Stomach (tissue), 8 donors: ENCODE measurements at regions not wholly inside any gene's neighbourhood (a gene's known extent, or its start where the extent isn't known, plus 50 kb on each side); places are given as distances from the start of the nearest gene placed in this dataset.

Source experiments
- DNase-seq, 2 donors: peaks; one replicate each; pipeline versions ENCODE4 v3.0.0 to v3.0.0-alpha.2; 2013 to 2019
- H3K27ac ChIP-seq, 5 donors: fragments of 200-600 bp in 4 of 5; sonication (generic) in 4 of 5; one replicate each; pipeline ENCODE4 v1.5.1; 2013 to 2019; ENCODE audit warnings: mild to moderate bottlenecking in 1 of 5, moderate library complexity in 1 of 5
- H3K27me3 ChIP-seq, 3 donors: fragments of 200-600 bp; sonication (generic); one replicate each; pipeline ENCODE4 v1.5.1; 2017 to 2019; ENCODE audit warnings: mixed run types in 1 of 3
- H3K36me3 ChIP-seq, 4 donors: fragments of 200-600 bp; sonication (generic); 1 replicate in 3 of 4; 2 replicates in 1 of 4; pipeline ENCODE4 v1.5.1; 2016 to 2019
- H3K4me1 ChIP-seq, 4 donors: fragments of 200-600 bp; sonication (generic); one replicate each; pipeline ENCODE4 v1.5.1; 2016 to 2019
- H3K4me3 ChIP-seq, 4 donors: fragments of 200-600 bp; sonication (generic) in 3 of 4; one replicate each; pipeline ENCODE4 v1.5.1; 2016 to 2019; ENCODE audit warnings: mild to moderate bottlenecking in 1 of 4
- H3K9me3 ChIP-seq, 4 donors: fragments of 200-600 bp; sonication (generic); one replicate each; pipeline ENCODE4 v1.5.1; 2016 to 2019
- EP300 ChIP-seq: sonication (generic); formaldehyde crosslinking; IDR thresholded peaks from one replicate; pipeline ENCODE4 v1.6.1; 2017; ENCODE audit warnings: antibody characterized with exemption
- POLR2A ChIP-seq, 4 donors: fragments of 450-650 bp; IDR thresholded peaks; one replicate each; pipeline ENCODE4 v1.6.1; 2016; ENCODE audit warnings: antibody characterized with exemption in 4 of 4, control low read depth in 2 of 4, mild to moderate bottlenecking in 1 of 4, moderate library complexity in 1 of 4
- POLR2AphosphoS5 ChIP-seq, 3 donors: sonication (generic); formaldehyde crosslinking; IDR thresholded peaks; one replicate each; pipeline ENCODE4 v1.6.1; 2016; ENCODE audit warnings: antibody characterized with exemption in 3 of 3
- WGBS, 5 donors: extraction: QIAGEN DNeasy Blood & Tissue Kit in 3 of 5; methylation state at CpG; one replicate each; pipeline versions ENCODE4 v1.1.5 to v1.1.7; 2013 to 2018; 5-methylcytosine and 5-hydroxymethylcytosine counted together
- intact Hi-C: fragments of 100-400 bp; cut with DNase I; formaldehyde crosslinking; loops from one replicate; pipeline ENCODE4 v1.15.1; 2023; ENCODE audit warnings: low total_unique reads
- TF ChIP-seq, protein P1 (sequence below), 7 experiments: fragments of 450-650 bp in 4 of 7; fragments of 200-600 bp in 3 of 7; sonication (generic) in 3 of 7; IDR thresholded peaks; one replicate each; pipeline ENCODE4 v1.5.1; 2016 to 2019; ENCODE audit warnings: antibody characterized with exemption in 7 of 7, control low read depth in 2 of 7, mild to moderate bottlenecking in 1 of 7
- donor health status: healthy with polysubstance abuse.
- donor health status: Bipolar disorder and iron deficiency.
- donor health status: healthy.

DNA sequence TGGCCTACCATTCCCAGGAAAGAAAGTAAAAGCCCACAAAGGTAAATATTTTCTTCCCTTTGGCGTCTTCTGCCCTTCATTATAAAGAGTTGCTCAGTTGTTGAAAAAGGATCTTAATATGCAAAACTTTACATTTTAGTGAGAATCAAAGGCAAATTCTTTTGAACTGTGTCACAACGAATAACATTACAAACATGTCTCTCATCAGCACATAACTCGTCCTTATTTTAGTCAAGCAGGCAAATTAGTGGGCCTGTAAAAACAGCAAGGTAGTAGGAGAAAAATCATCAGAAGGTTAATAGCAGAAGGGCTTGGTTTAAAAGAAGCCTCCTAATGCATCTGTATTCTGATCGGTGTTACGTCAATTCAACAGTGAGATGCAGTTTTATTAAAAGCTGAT lies 647.3 kb upstream of the DIPK2B start:
- DNase-seq, result no peak
- intact Hi-C loops, result no loop called here
- no peaks in the 10 kb centered on the region for H3K9me3 ChIP-seq
- H3K4me3 ChIP-seq, result no peak overlapping the region
- H3K4me1 ChIP-seq, result peaks cover 0 to 12% (median 5%) of the 10 kb centered on the region in 4 donors
- TF ChIP-seq POLR2A (IDR thresholded peaks at IDR 0.05) (no peak), POLR2AphosphoS5 (IDR thresholded peaks at IDR 0.05) (no peak), EP300 (no peak)
- TF ChIP-seq, protein P1, sequence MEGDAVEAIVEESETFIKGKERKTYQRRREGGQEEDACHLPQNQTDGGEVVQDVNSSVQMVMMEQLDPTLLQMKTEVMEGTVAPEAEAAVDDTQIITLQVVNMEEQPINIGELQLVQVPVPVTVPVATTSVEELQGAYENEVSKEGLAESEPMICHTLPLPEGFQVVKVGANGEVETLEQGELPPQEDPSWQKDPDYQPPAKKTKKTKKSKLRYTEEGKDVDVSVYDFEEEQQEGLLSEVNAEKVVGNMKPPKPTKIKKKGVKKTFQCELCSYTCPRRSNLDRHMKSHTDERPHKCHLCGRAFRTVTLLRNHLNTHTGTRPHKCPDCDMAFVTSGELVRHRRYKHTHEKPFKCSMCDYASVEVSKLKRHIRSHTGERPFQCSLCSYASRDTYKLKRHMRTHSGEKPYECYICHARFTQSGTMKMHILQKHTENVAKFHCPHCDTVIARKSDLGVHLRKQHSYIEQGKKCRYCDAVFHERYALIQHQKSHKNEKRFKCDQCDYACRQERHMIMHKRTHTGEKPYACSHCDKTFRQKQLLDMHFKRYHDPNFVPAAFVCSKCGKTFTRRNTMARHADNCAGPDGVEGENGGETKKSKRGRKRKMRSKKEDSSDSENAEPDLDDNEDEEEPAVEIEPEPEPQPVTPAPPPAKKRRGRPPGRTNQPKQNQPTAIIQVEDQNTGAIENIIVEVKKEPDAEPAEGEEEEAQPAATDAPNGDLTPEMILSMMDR (IDR thresholded peaks at IDR 0.05), result no peak
- WGBS, 5 donors, result 78 to 93% (median 89%) methylated on average over 5 of the region's 5 CpGs
- H3K36me3 ChIP-seq, result no peaks in the 10 kb centered on the region
- peaks cover 0 to 19% (median 16%) of the 10 kb centered on the region in 3 donors for H3K27me3 ChIP-seq
- H3K27ac ChIP-seq, result no peak overlapping the region

GRCh38 chrX:45846328-45846727 lies 645.7 kb upstream of the DIPK2B start:
- no peak for DNase-seq
- Histone ChIP-seq H3K36me3 (no peaks in the 10 kb centered on the region), H3K4me1 (peaks cover 0 to 12% (median 5%) of the 10 kb centered on the region in 4 donors), H3K4me3 (no peak overlapping the region), H3K27ac (no peak overlapping the region), H3K9me3 (no peaks in the 10 kb centered on the region), H3K27me3 (peaks cover 0 to 13% (median 11%) of the 10 kb centered on the region in 3 donors)
- no peak for TF ChIP-seq EP300
- WGBS, 5 donors, result 91 to 98% (median 95%) methylated on average over 5 of the region's 5 CpGs
- intact Hi-C loops, result no loop called here

DNA sequence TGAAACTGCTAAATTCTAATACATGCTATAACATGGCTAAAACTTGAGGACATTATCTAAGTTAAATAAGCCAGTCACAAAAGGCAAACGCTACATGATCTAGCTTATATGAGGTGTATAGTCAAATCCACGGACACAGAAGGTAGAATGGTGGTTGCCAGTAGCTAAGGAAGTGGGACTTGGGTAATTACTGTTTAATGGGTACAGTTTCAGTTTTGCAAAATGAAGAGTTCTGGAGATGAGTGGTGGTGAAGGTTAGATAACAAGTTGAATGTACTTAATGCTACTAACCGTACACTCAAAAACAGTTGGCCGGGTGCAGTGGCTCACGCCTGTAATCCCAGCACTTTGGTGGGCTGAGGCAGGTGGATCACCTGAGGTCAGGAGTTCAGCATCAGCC lies 644.5 kb upstream of the DIPK2B start:
- intact Hi-C loops, result no loop called here
- H3K4me1 ChIP-seq, result peaks cover 0 to 8% (median under 1%) of the 10 kb centered on the region in 4 donors
- no peak overlapping the region for H3K4me3 ChIP-seq
- no peak overlapping the region for H3K27ac ChIP-seq
- H3K9me3 ChIP-seq, result no peaks in the 10 kb centered on the region
- WGBS, 5 donors, result 79 to 94% (median 85%) methylated on average over 5 of the region's 5 CpGs
- no peaks in the 10 kb centered on the region for H3K36me3 ChIP-seq
- peaks cover 0 to under 1% (median 0%) of the 10 kb centered on the region in 3 donors for H3K27me3 ChIP-seq
- no peak for TF ChIP-seq EP300
- no peak for TF ChIP-seq POLR2AphosphoS5 (IDR thresholded peaks at IDR 0.05)
- TF ChIP-seq, protein P1 (IDR thresholded peaks at IDR 0.05), result no peak
- no peak for TF ChIP-seq POLR2A (IDR thresholded peaks at IDR 0.05)
- no peak for DNase-seq

DNA sequence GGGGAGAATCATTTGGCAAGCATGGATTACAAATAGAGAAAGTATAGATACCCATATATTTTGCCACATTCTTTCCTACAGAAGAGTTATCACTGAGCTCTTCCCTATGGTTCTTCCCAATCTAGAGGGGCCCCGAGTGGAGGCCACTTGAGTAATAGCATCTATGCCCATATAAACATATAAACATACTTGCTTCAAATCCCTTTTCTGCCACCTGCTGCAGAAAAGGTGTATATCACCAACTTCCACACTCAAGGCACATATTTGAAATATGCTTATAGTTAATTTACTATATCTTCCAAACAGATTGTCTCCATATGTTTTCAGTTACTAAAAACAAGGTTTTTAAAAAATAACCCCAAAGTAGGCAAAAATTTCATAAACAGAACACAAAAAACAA lies 642.8 kb upstream of the DIPK2B start:
- 20 to 75% (median 52%) methylated on average over 1 of the region's 1 CpG for WGBS, 5 donors
- H3K9me3 ChIP-seq, result no peaks in the 10 kb centered on the region
- DNase-seq, result peak in 1 of 2 donors; percentile 25
- H3K36me3 ChIP-seq, result no peaks in the 10 kb centered on the region
- no peak overlapping the region for H3K4me3 ChIP-seq
- no peak for TF ChIP-seq POLR2AphosphoS5 (IDR thresholded peaks at IDR 0.05)
- no peak for TF ChIP-seq POLR2A (IDR thresholded peaks at IDR 0.05)
- TF ChIP-seq, protein P1 (IDR thresholded peaks at IDR 0.05), result no peak
- no peak for TF ChIP-seq EP300
- no peak overlapping the region for H3K27ac ChIP-seq
- intact Hi-C loops, result no loop called here
- H3K27me3 ChIP-seq, result no peaks in the 10 kb centered on the region
- H3K4me1 ChIP-seq, result no peaks in the 10 kb centered on the region

- TF ChIP-seq, protein P1 (IDR thresholded peaks at IDR 0.05), result no peak
- no peak for TF ChIP-seq POLR2AphosphoS5 (IDR thresholded peaks at IDR 0.05)
- no peak for TF ChIP-seq EP300
- no peak for TF ChIP-seq POLR2A (IDR thresholded peaks at IDR 0.05)
- no peaks in the 10 kb centered on the region for H3K9me3 ChIP-seq
- no peak overlapping the region for H3K27ac ChIP-seq
- H3K4me1 ChIP-seq, result no peaks in the 10 kb centered on the region
- WGBS, 5 donors, result 64 to 92% (median 88%) methylated on average over 1 of the region's 1 CpG
- no peaks in the 10 kb centered on the region for H3K36me3 ChIP-seq
- no peaks in the 10 kb centered on the region for H3K27me3 ChIP-seq
- intact Hi-C loops, result no loop called here
- H3K4me3 ChIP-seq, result no peak overlapping the region
- no peak for DNase-seq
Measured at GRCh38 chrX:45842926-45843315, 642.2 kb upstream of the DIPK2B start.
